Right ventricle myocardium superior (tissue), 1 donor: ENCODE measurements at regions not wholly inside any gene's neighbourhood (a gene's known extent, or its start where the extent isn't known, plus 50 kb on each side); places are given as distances from the start of the nearest gene placed in this dataset.
"Not testable (repeated sequence)": the region's sequence is repeated elsewhere in the genome, so short reads cannot be mapped to it uniquely, and the experiment has no call there.

Experiments
- ATAC-seq: fragments of 200-7000 bp; cut with Tn5 transposase; one replicate; pipeline ENCODE4 v1.9.1; 2020; ENCODE audit warnings: mild to moderate bottlenecking; ENCODE audit not compliant: poor library complexity
- DNase-seq: peaks from one replicate; pipeline ENCODE4 v3.0.0-alpha.2; 2020
- intact Hi-C: fragments of 100-400 bp; cut with DNase I; formaldehyde crosslinking; loops from one replicate; pipeline ENCODE4 v1.11.2; 2022
- donor health status: DM: no; HTN: yes; CAD: no; lungs with severe emphysema.

- intact Hi-C loops, result no loop called here
- DNase-seq (no peak), ATAC-seq (no peak)
Measured at GRCh38 chr3:83251490-83251889, 1490.0 kb upstream of the GBE1 start.

GRCh38 chr3:83250613-83251012, 1489.2 kb upstream of the GBE1 start:
- ATAC-seq (no peak), DNase-seq (no peak)
- intact Hi-C loops, result no loop called here

GRCh38 chr3:83248454-83248853, 1487.0 kb upstream of the GBE1 start:
- ATAC-seq (no peak), DNase-seq (no peak)
- intact Hi-C loops, result no loop called here

- intact Hi-C loops, result no loop called here
- ATAC-seq (no peak), DNase-seq (no peak)
Measured at GRCh38 chr3:83235180-83235814, 1473.9 kb upstream of the GBE1 start.

GRCh38 chr3:83233715-83234114, 1472.3 kb upstream of the GBE1 start:
- DNase-seq (no peak), ATAC-seq (no peak)
- intact Hi-C loops, result no loop called here

- intact Hi-C loops, result no loop called here
- no peak for ATAC-seq
- DNase-seq, result no peak
Measured at GRCh38 chr3:83230841-83231240, 1469.4 kb upstream of the GBE1 start.

- DNase-seq (no peak), ATAC-seq (no peak)
- intact Hi-C loops, result no loop called here
Measured at GRCh38 chr3:83230376-83230775, 1468.9 kb upstream of the GBE1 start.

GRCh38 chr3:83226751-83227150, 1465.3 kb upstream of the GBE1 start:
- no peak for ATAC-seq
- intact Hi-C loops, result no loop called here
- no peak for DNase-seq

GRCh38 chr3:83224101-83224868, 1462.8 kb upstream of the GBE1 start:
- ATAC-seq (peak; percentile 31), DNase-seq (no peak)
- intact Hi-C loops, result no loop called here

- DNase-seq (no peak), ATAC-seq (no peak)
- intact Hi-C loops, result no loop called here
Measured at GRCh38 chr3:83218383-83219200, 1457.1 kb upstream of the GBE1 start.

- ATAC-seq, DNase-seq, intact Hi-C loops: not testable (repeated sequence)
Measured at GRCh38 chr3:83217595-83218118, 1456.2 kb upstream of the GBE1 start.

- DNase-seq (no peak), ATAC-seq (no peak)
- intact Hi-C loops, result no loop called here
Measured at GRCh38 chr3:83216919-83217594, 1455.6 kb upstream of the GBE1 start.

GRCh38 chr3:83195243-83195642, 1433.8 kb upstream of the GBE1 start:
- intact Hi-C loops, result no loop called here
- ATAC-seq, result no peak
- DNase-seq, result no peak

- DNase-seq (no peak), ATAC-seq (no peak)
- intact Hi-C loops, result no loop called here
Measured at GRCh38 chr3:83193526-83193925, 1432.1 kb upstream of the GBE1 start.

GRCh38 chr3:83189634-83190033, 1428.2 kb upstream of the GBE1 start:
- no peak for ATAC-seq
- intact Hi-C loops, result no loop called here
- no peak for DNase-seq

- intact Hi-C loops, result no loop called here
- ATAC-seq (no peak), DNase-seq (no peak)
Measured at GRCh38 chr3:83169473-83169872, 1408.0 kb upstream of the GBE1 start.

- ATAC-seq, result no peak
- no peak for DNase-seq
- intact Hi-C loops, result no loop called here
Measured at GRCh38 chr3:83150896-83151295, 1389.5 kb upstream of the GBE1 start.

GRCh38 chr3:83140983-83141382, 1379.5 kb upstream of the GBE1 start:
- ATAC-seq (no peak), DNase-seq (no peak)
- intact Hi-C loops, result no loop called here

- intact Hi-C loops, result no loop called here
- ATAC-seq (no peak), DNase-seq (no peak)
Measured at GRCh38 chr3:83131236-83131635, 1369.8 kb upstream of the GBE1 start.
